Thymus (tissue), 11 donors: ENCODE measurements at regions not wholly inside any gene's neighbourhood (a gene's known extent, or its start where the extent isn't known, plus 50 kb on each side); places are given as distances from the start of the nearest gene placed in this dataset.

Experiments
- DNase-seq, 9 donors: peaks; one replicate each; pipeline ENCODE4 v3.0.0-alpha.2; 2013; ENCODE audit warnings: low spot score in 9 of 9, low read depth in 6 of 9, missing footprints in 1 of 9
- H3K27ac ChIP-seq, 2 donors: one replicate each; pipeline ENCODE4 v1.5.1; 2013; ENCODE audit warnings: control low read depth in 1 of 2, low read depth in 1 of 2, low read length in 1 of 2, mild to moderate bottlenecking in 1 of 2, moderate library complexity in 1 of 2
- H3K27me3 ChIP-seq, 2 donors: one replicate each; pipeline ENCODE4 v1.5.1; 2013; ENCODE audit warnings: low read length in 1 of 2; ENCODE audit not compliant: control insufficient read depth in 2 of 2, insufficient read depth in 1 of 2
- H3K36me3 ChIP-seq, 2 donors: one replicate each; pipeline ENCODE4 v1.5.1; 2013; ENCODE audit warnings: low read length in 1 of 2, mild to moderate bottlenecking in 1 of 2, moderate library complexity in 1 of 2; ENCODE audit not compliant: control insufficient read depth in 2 of 2, insufficient read depth in 2 of 2
- H3K4me1 ChIP-seq, 2 donors: one replicate each; pipeline ENCODE4 v1.5.1; 2013; ENCODE audit warnings: low read length in 2 of 2; ENCODE audit not compliant: control insufficient read depth in 2 of 2, insufficient read depth in 2 of 2
- H3K4me3 ChIP-seq, 2 donors: one replicate each; pipeline ENCODE4 v1.5.1; 2013; ENCODE audit warnings: low read length in 2 of 2, control low read depth in 1 of 2, mild to moderate bottlenecking in 1 of 2
- H3K9me3 ChIP-seq, 2 donors: one replicate each; pipeline ENCODE4 v1.5.1; 2013; ENCODE audit warnings: low read length in 1 of 2, mild to moderate bottlenecking in 1 of 2; ENCODE audit not compliant: control insufficient read depth in 2 of 2, insufficient read depth in 1 of 2
- WGBS: extraction: QIAGEN DNeasy Blood & Tissue Kit; methylation state at CpG from one replicate; pipeline ENCODE4 v1.1.7; 2013; 5-methylcytosine and 5-hydroxymethylcytosine counted together
- donor health status: healthy.

- Histone ChIP-seq H3K27me3 (no peaks in the 10 kb centered on the region), H3K4me3 (no peak overlapping the region), H3K27ac (no peak overlapping the region), H3K9me3 (no peaks in the 10 kb centered on the region), H3K4me1 (peaks cover 2 to 11% of the 10 kb centered on the region in 2 donors), H3K36me3 (no peaks in the 10 kb centered on the region)
- no peak for DNase-seq
- 96% methylated on average over 6 of the region's 6 CpGs for WGBS
Measured at GRCh38 chr1:199307496-199308264, 668.8 kb downstream of the PTPRC start.

GRCh38 chr1:199308349-199308846 is 669.6 kb downstream of the PTPRC start:
- H3K4me1 ChIP-seq: peaks cover 3 to 11% of the 10 kb centered on the region in 2 donors
- no peaks in the 10 kb centered on the region for H3K27me3 ChIP-seq
- H3K27ac ChIP-seq: no peak overlapping the region
- no peak overlapping the region for H3K4me3 ChIP-seq
- H3K9me3 ChIP-seq: no peaks in the 10 kb centered on the region
- no peaks in the 10 kb centered on the region for H3K36me3 ChIP-seq
- no peak for DNase-seq
- 97% methylated on average over 5 of the region's 5 CpGs for WGBS

- H3K27ac ChIP-seq: no peak overlapping the region
- 90% methylated on average over 2 of the region's 2 CpGs for WGBS
- H3K4me1 ChIP-seq: peaks cover 5 to 11% of the 10 kb centered on the region in 2 donors
- no peak for DNase-seq
- H3K4me3 ChIP-seq: no peak overlapping the region
- no peaks in the 10 kb centered on the region for H3K9me3 ChIP-seq
- H3K27me3 ChIP-seq: no peaks in the 10 kb centered on the region
- no peaks in the 10 kb centered on the region for H3K36me3 ChIP-seq
Measured at GRCh38 chr1:199310708-199311107, 671.9 kb downstream of the PTPRC start.

- H3K27ac ChIP-seq: peak overlapping the region in 1 of 2 donors; percentile 5
- WGBS: 86% methylated on average over 5 of the region's 5 CpGs
- DNase-seq: peak in 1 of 9 donors; percentile 23
- H3K4me1 ChIP-seq: peaks cover 5 to 11% of the 10 kb centered on the region in 2 donors
- no peaks in the 10 kb centered on the region for H3K36me3 ChIP-seq
- H3K27me3 ChIP-seq: no peaks in the 10 kb centered on the region
- no peaks in the 10 kb centered on the region for H3K9me3 ChIP-seq
- no peak overlapping the region for H3K4me3 ChIP-seq
Measured at GRCh38 chr1:199311478-199312262, 672.8 kb downstream of the PTPRC start.

- H3K36me3 ChIP-seq: no peaks in the 10 kb centered on the region
- H3K27ac ChIP-seq: no peak overlapping the region
- no peak overlapping the region for H3K4me3 ChIP-seq
- no peaks in the 10 kb centered on the region for H3K9me3 ChIP-seq
- H3K27me3 ChIP-seq: no peaks in the 10 kb centered on the region
- DNase-seq: peak in 1 of 9 donors; percentile 19
- peaks cover 5 to 11% of the 10 kb centered on the region in 2 donors for H3K4me1 ChIP-seq
- 19% methylated on average over 2 of the region's 2 CpGs for WGBS
Measured at GRCh38 chr1:199312626-199313025, 673.8 kb downstream of the PTPRC start.

GRCh38 chr1:199313444-199313843 is 674.6 kb downstream of the PTPRC start:
- Histone ChIP-seq H3K27ac (no peak overlapping the region), H3K27me3 (no peaks in the 10 kb centered on the region), H3K9me3 (no peaks in the 10 kb centered on the region), H3K4me3 (no peak overlapping the region), H3K4me1 (peaks cover 5 to 11% of the 10 kb centered on the region in 2 donors), H3K36me3 (no peaks in the 10 kb centered on the region)
- peak in 2 of 9 donors; percentile 19 to 50 for DNase-seq
- WGBS: 89% methylated on average over 2 of the region's 2 CpGs

GRCh38 chr1:199319341-199319740 is 680.5 kb downstream of the PTPRC start:
- WGBS: 98% methylated on average over 3 of the region's 3 CpGs
- Histone ChIP-seq H3K9me3 (no peaks in the 10 kb centered on the region), H3K4me1 (no peaks in the 10 kb centered on the region), H3K36me3 (no peaks in the 10 kb centered on the region), H3K4me3 (no peak overlapping the region), H3K27ac (no peak overlapping the region), H3K27me3 (no peaks in the 10 kb centered on the region)
- DNase-seq: no peak

GRCh38 chr1:199322278-199322677 is 683.4 kb downstream of the PTPRC start:
- WGBS: 97% methylated on average over 1 of the region's 1 CpG
- Histone ChIP-seq H3K4me1 (no peaks in the 10 kb centered on the region), H3K4me3 (no peak overlapping the region), H3K27me3 (no peaks in the 10 kb centered on the region), H3K36me3 (no peaks in the 10 kb centered on the region), H3K9me3 (no peaks in the 10 kb centered on the region), H3K27ac (no peak overlapping the region)
- DNase-seq: no peak

GRCh38 chr1:199333180-199333579 is 694.3 kb upstream of the NR5A2 start:
- WGBS: 97% methylated on average over 3 of the region's 3 CpGs
- no peaks in the 10 kb centered on the region for H3K27me3 ChIP-seq
- H3K36me3 ChIP-seq: no peaks in the 10 kb centered on the region
- H3K27ac ChIP-seq: no peak overlapping the region
- H3K9me3 ChIP-seq: no peaks in the 10 kb centered on the region
- no peak for DNase-seq
- H3K4me3 ChIP-seq: no peak overlapping the region
- H3K4me1 ChIP-seq: no peaks in the 10 kb centered on the region
